Ascending aorta (tissue), 2 donors: ENCODE measurements at regions not wholly inside any gene's neighbourhood (a gene's known extent, or its start where the extent isn't known, plus 50 kb on each side); places are given as distances from the start of the nearest gene placed in this dataset.
"Not testable (repeated sequence)": the region's sequence is repeated elsewhere in the genome, so short reads cannot be mapped to it uniquely, and the experiment has no call there.

Source experiments
- DNase-seq, 2 donors: peaks; one replicate each; pipeline ENCODE4 v3.0.0-alpha.2; 2019; ENCODE audit warnings: low spot score in 2 of 2
- H3K27ac ChIP-seq, 2 donors: fragments of 200-600 bp; sonication (generic); one replicate each; pipeline ENCODE4 v1.5.1; 2016 to 2017; ENCODE audit warnings: mild to moderate bottlenecking in 1 of 2
- H3K27me3 ChIP-seq: fragments of 200-600 bp; sonication (generic); one replicate; pipeline ENCODE4 v1.5.1; 2017
- H3K36me3 ChIP-seq, 2 donors: fragments of 200-600 bp; sonication (generic); one replicate each; pipeline ENCODE4 v1.5.1; 2016
- H3K4me1 ChIP-seq, 2 donors: fragments of 200-600 bp; sonication (generic); one replicate each; pipeline ENCODE4 v1.5.1; 2016 to 2017; ENCODE audit warnings: mild to moderate bottlenecking in 1 of 2
- H3K4me3 ChIP-seq, 2 donors: fragments of 200-600 bp; sonication (generic); one replicate each; pipeline ENCODE4 v1.5.1; 2016 to 2017; ENCODE audit warnings: mild to moderate bottlenecking in 1 of 2
- H3K9me3 ChIP-seq, 2 donors: fragments of 200-600 bp; sonication (generic); one replicate each; pipeline ENCODE4 v1.5.1; 2016
- intact Hi-C: fragments of 100-400 bp; cut with DNase I; formaldehyde crosslinking; loops from one replicate; pipeline ENCODE4 v1.15.1; 2023
- TF ChIP-seq, protein P1 (sequence below), 3 experiments: fragments of 200-600 bp in 2 of 3; fragments of 450-650 bp in 1 of 3; sonication (generic) in 2 of 3; IDR thresholded peaks; one replicate each; pipeline ENCODE4 v1.5.1; 2016 to 2019; ENCODE audit warnings: antibody characterized with exemption in 3 of 3, mild to moderate bottlenecking in 1 of 3, moderate library complexity in 1 of 3

DNA sequence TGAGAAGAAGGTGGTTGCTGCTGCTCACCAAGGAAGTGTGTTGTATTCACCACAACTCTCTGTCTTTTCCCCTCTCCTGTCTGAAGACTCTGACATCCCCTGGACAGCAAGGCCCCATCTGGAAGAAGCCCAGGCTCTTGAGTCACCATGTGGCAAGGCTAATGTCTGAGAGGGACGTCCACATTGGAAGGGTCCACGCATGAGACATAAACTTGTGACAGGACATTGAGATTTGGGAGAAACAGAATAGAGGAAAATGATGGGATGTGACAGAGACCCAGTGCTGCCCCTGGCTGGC, 176.5 kb downstream of the IRF8 start:
- intact Hi-C loops = no loop called here
- TF ChIP-seq, protein P1, sequence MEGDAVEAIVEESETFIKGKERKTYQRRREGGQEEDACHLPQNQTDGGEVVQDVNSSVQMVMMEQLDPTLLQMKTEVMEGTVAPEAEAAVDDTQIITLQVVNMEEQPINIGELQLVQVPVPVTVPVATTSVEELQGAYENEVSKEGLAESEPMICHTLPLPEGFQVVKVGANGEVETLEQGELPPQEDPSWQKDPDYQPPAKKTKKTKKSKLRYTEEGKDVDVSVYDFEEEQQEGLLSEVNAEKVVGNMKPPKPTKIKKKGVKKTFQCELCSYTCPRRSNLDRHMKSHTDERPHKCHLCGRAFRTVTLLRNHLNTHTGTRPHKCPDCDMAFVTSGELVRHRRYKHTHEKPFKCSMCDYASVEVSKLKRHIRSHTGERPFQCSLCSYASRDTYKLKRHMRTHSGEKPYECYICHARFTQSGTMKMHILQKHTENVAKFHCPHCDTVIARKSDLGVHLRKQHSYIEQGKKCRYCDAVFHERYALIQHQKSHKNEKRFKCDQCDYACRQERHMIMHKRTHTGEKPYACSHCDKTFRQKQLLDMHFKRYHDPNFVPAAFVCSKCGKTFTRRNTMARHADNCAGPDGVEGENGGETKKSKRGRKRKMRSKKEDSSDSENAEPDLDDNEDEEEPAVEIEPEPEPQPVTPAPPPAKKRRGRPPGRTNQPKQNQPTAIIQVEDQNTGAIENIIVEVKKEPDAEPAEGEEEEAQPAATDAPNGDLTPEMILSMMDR (IDR thresholded peaks at IDR 0.05) = no peak
- Histone ChIP-seq H3K36me3 (no peaks in the 10 kb centered on the region), H3K27ac (no peak overlapping the region), H3K4me1 (no peaks in the 10 kb centered on the region), H3K27me3 (no peaks in the 10 kb centered on the region), H3K4me3 (no peak overlapping the region), H3K9me3 (no peaks in the 10 kb centered on the region)
- DNase-seq = no peak

- no peak for DNase-seq
- no peaks in the 10 kb centered on the region for H3K36me3 ChIP-seq
These were observed 177.0 kb downstream of the IRF8 start for GRCh38 chr16:86075839-86076440.

DNA sequence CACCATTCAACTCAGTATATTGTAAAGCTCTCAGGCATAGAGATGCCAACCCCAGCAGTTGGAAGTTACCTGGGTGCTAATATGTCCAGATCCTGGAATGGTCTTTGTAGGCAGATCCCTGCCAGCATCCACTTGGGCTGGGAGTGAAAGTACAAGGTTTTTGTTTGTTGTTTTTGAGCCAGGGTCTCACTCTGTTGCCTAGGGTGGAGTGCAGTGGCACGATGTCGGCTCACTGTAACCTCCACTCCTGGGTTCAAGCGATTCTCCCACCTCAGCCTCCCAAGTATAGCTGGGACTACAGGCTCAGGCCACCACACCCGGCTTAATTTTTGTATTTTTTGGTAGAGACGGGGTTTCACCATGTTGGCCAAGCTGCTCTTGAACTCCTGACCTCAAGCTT, 177.6 kb downstream of the IRF8 start:
- no peaks in the 10 kb centered on the region for H3K4me1 ChIP-seq
- no peak overlapping the region for H3K27ac ChIP-seq
- H3K9me3 ChIP-seq = no peaks in the 10 kb centered on the region
- H3K4me3 ChIP-seq = no peak overlapping the region
- H3K36me3 ChIP-seq = no peaks in the 10 kb centered on the region
- intact Hi-C loops = no loop called here
- no peak for DNase-seq
- no peaks in the 10 kb centered on the region for H3K27me3 ChIP-seq
- TF ChIP-seq, protein P1 (IDR thresholded peaks at IDR 0.05) = no peak

More at GRCh38 chr16:86075839-86076440, 177.0 kb downstream of the IRF8 start:
- H3K4me3 ChIP-seq = no peak overlapping the region
- TF ChIP-seq, protein P1 (IDR thresholded peaks at IDR 0.05) = no peak
- H3K27me3 ChIP-seq = no peaks in the 10 kb centered on the region
- no peaks in the 10 kb centered on the region for H3K9me3 ChIP-seq
- intact Hi-C loops = no loop called here
- H3K27ac ChIP-seq = no peak overlapping the region
- H3K4me1 ChIP-seq = no peaks in the 10 kb centered on the region

DNA sequence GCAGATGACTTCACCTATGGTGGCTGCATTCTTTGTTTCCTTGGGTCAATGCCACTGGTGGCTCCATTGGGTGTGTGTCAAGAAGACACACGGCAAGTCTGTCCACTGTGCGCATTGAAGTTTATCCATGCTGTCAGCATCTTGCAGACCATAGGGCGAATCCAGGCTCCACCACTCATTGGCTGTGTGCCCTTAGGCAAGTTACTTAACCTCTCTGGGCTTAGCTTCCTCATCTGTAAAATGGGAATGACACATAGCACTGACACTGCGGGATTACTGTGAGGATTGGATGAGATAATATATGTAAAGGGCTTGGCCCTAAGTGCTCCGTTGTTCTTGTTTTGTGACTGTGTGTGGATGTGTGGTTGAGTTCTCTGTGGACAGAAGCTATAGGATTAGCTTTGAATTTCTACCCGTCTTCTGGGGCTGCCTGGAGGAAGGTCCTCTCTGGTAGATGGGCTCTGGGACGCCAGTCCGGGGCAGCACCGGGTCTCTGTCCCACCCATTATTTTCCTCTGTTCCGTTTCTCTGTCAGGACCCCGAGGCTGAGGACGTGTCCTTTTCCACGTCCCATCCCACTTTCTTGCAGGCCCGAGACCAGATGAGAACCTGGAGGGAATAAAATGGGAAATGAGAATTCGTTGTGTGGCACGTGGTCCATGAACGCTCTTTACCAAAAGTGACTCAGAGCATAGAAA, 178.4 kb downstream of the IRF8 start:
- TF ChIP-seq, protein P1 (IDR thresholded peaks at IDR 0.05) = no peak
- Histone ChIP-seq H3K9me3 (no peaks in the 10 kb centered on the region), H3K27ac (no peak overlapping the region), H3K27me3 (no peaks in the 10 kb centered on the region), H3K4me1 (no peaks in the 10 kb centered on the region), H3K36me3 (no peaks in the 10 kb centered on the region), H3K4me3 (no peak overlapping the region)
- DNase-seq = peak in 1 of 2 donors; percentile 34
- intact Hi-C loops = no loop called here

- Histone ChIP-seq H3K9me3 (no peaks in the 10 kb centered on the region), H3K27ac (no peak overlapping the region), H3K36me3 (no peaks in the 10 kb centered on the region), H3K27me3 (no peaks in the 10 kb centered on the region), H3K4me3 (no peak overlapping the region), H3K4me1 (no peaks in the 10 kb centered on the region)
- peak in 1 of 2 donors; percentile 55 for DNase-seq
- TF ChIP-seq, protein P1 (IDR thresholded peaks at IDR 0.05) = no peak
- intact Hi-C loops = no loop called here
These were observed 179.2 kb downstream of the IRF8 start for GRCh38 chr16:86078121-86078600.

GRCh38 chr16:86078711-86079110, 179.7 kb downstream of the IRF8 start:
- H3K4me1 ChIP-seq, H3K27ac ChIP-seq, H3K27me3 ChIP-seq, H3K4me3 ChIP-seq, H3K9me3 ChIP-seq, H3K36me3 ChIP-seq, intact Hi-C loops: not testable (repeated sequence)
- peak in 1 of 2 donors; percentile 0 for DNase-seq
